ENCODE measurements at regions not wholly inside any gene's neighbourhood (a gene's known extent, or its start where the extent isn't known, plus 50 kb on each side); places are given as distances from the start of the nearest gene placed in this dataset.

DNA sequence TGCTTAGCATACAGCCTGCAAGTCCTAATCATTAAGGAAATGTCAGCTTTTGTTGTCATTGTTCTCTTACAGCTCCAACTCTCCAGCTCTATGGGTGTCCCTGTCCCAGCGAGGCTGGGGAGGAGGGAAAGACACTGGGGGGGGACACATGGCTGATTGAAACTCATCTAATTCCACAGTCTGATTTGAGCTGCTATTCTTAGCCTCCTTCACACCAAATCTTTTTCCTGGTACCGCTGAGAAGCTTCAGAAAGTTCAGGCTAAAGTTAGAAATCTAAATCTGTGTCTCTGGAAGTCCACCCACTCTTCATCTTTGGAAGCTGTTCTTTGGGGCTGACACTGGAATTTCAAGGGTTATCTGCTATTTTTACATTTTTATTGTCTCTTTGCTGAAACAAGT is 61.3 kb upstream of the RASGRP1 start:
- no peak overlapping the region for H2BK120ac ChIP-seq (replicated peaks; ENCODE audit: low read depth, low read length)
- H2BK5ac ChIP-seq (ENCODE audit: low read depth, low read length) = no peak overlapping the region
- H3K4me2 ChIP-seq (ENCODE audit: insufficient read depth in 1 of 2, low read depth in 2 of 2, low read length in 2 of 2) = no peak overlapping the region
- no peak overlapping the region for H2BK15ac ChIP-seq (ENCODE audit: low read length)
- no peak overlapping the region; a peak in 2 of 7 replicates for H3K9ac ChIP-seq (replicated peaks in 1 of 4; ENCODE audit: extremely low read depth in 1 of 4, low read depth in 3 of 4, low read length in 3 of 4)
- H3K27ac ChIP-seq (ENCODE audit: low read depth, low read length) = no peak overlapping the region
- H3K9me3 ChIP-seq (ENCODE audit: insufficient read depth in 2 of 2, low read depth in 1 of 2, low read length in 1 of 2) = no peaks in the 10 kb centered on the region
- H4K91ac ChIP-seq (replicated peaks; ENCODE audit: insufficient read length, low read length) = no peak overlapping the region
- FAIRE-seq (no peak), DNase-seq (ENCODE audit: low read depth in 1 of 2, low spot score in 2 of 2) (no peak)
- H3K4me1 ChIP-seq (replicated peaks in 1 of 4; ENCODE audit: control insufficient read depth in 3 of 4, insufficient read depth in 4 of 4, low read length in 3 of 4) = no peaks in the 10 kb centered on the region
- no peak overlapping the region; the same call in 1 of the 2 replicates for H2AFZ ChIP-seq (ENCODE audit: low read length)
- no peaks in the 10 kb centered on the region for H3K27me3 ChIP-seq (replicated peaks in 1 of 4; ENCODE audit: control insufficient read depth in 3 of 4, extremely low read depth in 1 of 4, insufficient read depth in 3 of 4, low read length in 3 of 4)
- no peak overlapping the region for H2BK12ac ChIP-seq (ENCODE audit: low read depth, low read length)
- H3K23ac ChIP-seq (ENCODE audit: insufficient read length) = no peak overlapping the region
- H3K23me2 ChIP-seq (ENCODE audit: low read depth, low read length) = 0 out of 2 replicates have a peak, but pooled peaks cover 2% of the 10 kb centered on the region
- H3K4ac ChIP-seq (replicated peaks; ENCODE audit: insufficient read length, low read depth, low read length) = no peak overlapping the region
- ChIA-PET CTCF (ENCODE audit: partially characterized antibody) (interaction anchor here (0.8 to 1.9 kb wide), 7 partner anchors 10 to 74 kb away, joined by 3 to 6 read pairs (median 4); partner anchors contain the start of gene RASGRP1), POLR2A (ENCODE audit: partially characterized antibody) (no interaction called here)
- no peak overlapping the region for H4K8ac ChIP-seq (ENCODE audit: extremely low read depth, insufficient read depth, low read length)
- no peak overlapping the region for H3K56ac ChIP-seq (replicated peaks; ENCODE audit: insufficient read length, low read depth, low read length)
- H3K4me3 ChIP-seq (ENCODE audit: extremely low read depth in 1 of 4, insufficient read depth in 2 of 4, low read depth in 3 of 4, low read length in 4 of 4) = no peak overlapping the region
- H2AK5ac ChIP-seq (ENCODE audit: low read depth, low read length) = no peak overlapping the region
- no peak overlapping the region for H4K5ac ChIP-seq (ENCODE audit: insufficient read length, low read depth, low read length)
- no peaks in the 10 kb centered on the region for H3K79me2 ChIP-seq (ENCODE audit: control insufficient read depth in 1 of 2, insufficient read depth in 2 of 2, low read length in 2 of 2)
- WGBS, 2 experiments (ENCODE audit: extremely low coverage in 1 of 2, insufficient coverage in 1 of 2, insufficient read length in 1 of 2, insufficient replicate concordance in 2 of 2, low coverage in 1 of 2, low lambda C conversion rate in 2 of 2, missing lambda C conversion rate in 1 of 2) = 82% methylated on average over 2 of the region's 2 CpGs; no CpG with 5 or more reads in 1 of the 2 experiments
- no peak overlapping the region for H3K18ac ChIP-seq (ENCODE audit: extremely low read depth, low read length)
- no peaks in the 10 kb centered on the region for H3K36me3 ChIP-seq (ENCODE audit: control insufficient read depth in 2 of 4, insufficient read depth in 4 of 4, low read length in 3 of 4)
- no peak overlapping the region for H3K14ac ChIP-seq (ENCODE audit: insufficient read length)
- H4K20me1 ChIP-seq (replicated peaks in 1 of 2; ENCODE audit: control insufficient read depth in 1 of 2, insufficient read depth in 2 of 2, low read length in 2 of 2) = no peaks in the 10 kb centered on the region
- H2BK20ac ChIP-seq (ENCODE audit: low read length) = no peak overlapping the region
- no peaks in the 10 kb centered on the region for H3K79me1 ChIP-seq (ENCODE audit: low read depth, low read length)
- no peak for TF ChIP-seq SIN3A (conservative IDR thresholded peaks at IDR 0.05 in 1 of 2, IDR thresholded peaks at IDR 0.05 in 1 of 2; ENCODE audit: low read depth in 1 of 2, low read length in 2 of 2)
- TF ChIP-seq RXRA (IDR thresholded peaks at IDR 0.05; ENCODE audit: insufficient read depth, low read depth, low read length) = no peak
- TF ChIP-seq SIX5 (IDR thresholded peaks at IDR 0.05; ENCODE audit: low read depth, low read length) = no peak
- TF ChIP-seq, protein P1, sequence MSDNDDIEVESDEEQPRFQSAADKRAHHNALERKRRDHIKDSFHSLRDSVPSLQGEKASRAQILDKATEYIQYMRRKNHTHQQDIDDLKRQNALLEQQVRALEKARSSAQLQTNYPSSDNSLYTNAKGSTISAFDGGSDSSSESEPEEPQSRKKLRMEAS (IDR thresholded peaks at IDR 0.05) = no peak
- TF ChIP-seq, protein P2, sequence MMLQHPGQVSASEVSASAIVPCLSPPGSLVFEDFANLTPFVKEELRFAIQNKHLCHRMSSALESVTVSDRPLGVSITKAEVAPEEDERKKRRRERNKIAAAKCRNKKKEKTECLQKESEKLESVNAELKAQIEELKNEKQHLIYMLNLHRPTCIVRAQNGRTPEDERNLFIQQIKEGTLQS (IDR thresholded peaks at IDR 0.05; ENCODE audit: insufficient read depth, low read depth, low read length) = no peak
- no peak for TF ChIP-seq CBX8 (IDR thresholded peaks at IDR 0.05; ENCODE audit: borderline replicate concordance, low read depth, low read length)
- no peak for TF ChIP-seq KDM5A (IDR thresholded peaks at IDR 0.05; ENCODE audit: low read length)
